Testis (tissue), 2 donors: ENCODE measurements at regions not wholly inside any gene's neighbourhood (a gene's known extent, or its start where the extent isn't known, plus 50 kb on each side); places are given as distances from the start of the nearest gene placed in this dataset.
"Not testable (repeated sequence)": the region's sequence is repeated elsewhere in the genome, so short reads cannot be mapped to it uniquely, and the experiment has no call there.

ENCODE experiments used
- DNase-seq: peaks from one replicate; pipeline ENCODE4 v3.0.0-alpha.2; 2019
- H3K27ac ChIP-seq, 2 donors: fragments of 200-600 bp; sonication (generic); one replicate each; pipeline ENCODE4 v1.5.1; 2019
- H3K27me3 ChIP-seq: fragments of 200-600 bp; sonication (generic); one replicate; pipeline ENCODE4 v1.5.1; 2019
- H3K36me3 ChIP-seq: fragments of 200-600 bp; sonication (generic); one replicate; pipeline ENCODE4 v1.5.1; 2017; ENCODE audit warnings: low read depth; ENCODE audit errors: missing control alignments
- H3K4me1 ChIP-seq: fragments of 200-600 bp; sonication (generic); one replicate; pipeline ENCODE4 v1.5.1; 2019
- H3K4me3 ChIP-seq, 2 donors: fragments of 200-600 bp; sonication (generic); one replicate each; pipeline ENCODE4 v1.5.1; 2017 to 2019
- H3K9me3 ChIP-seq: fragments of 200-600 bp; sonication (generic); one replicate; pipeline ENCODE4 v1.5.1; 2017
- POLR2A ChIP-seq: fragments of 450-650 bp; IDR thresholded peaks from one replicate; pipeline ENCODE4 v1.6.1; 2017; ENCODE audit warnings: antibody characterized with exemption, mild to moderate bottlenecking, moderate library complexity
- WGBS, 2 donors: methylation state at CpG; one replicate each; pipeline ENCODE4 v1.1.5; 2018; 5-methylcytosine and 5-hydroxymethylcytosine counted together
- intact Hi-C: fragments of 100-400 bp; cut with DNase I; formaldehyde crosslinking; loops from one replicate; pipeline ENCODE4 v1.15.1; 2023; ENCODE audit warnings: low total_unique reads
- TF ChIP-seq, protein P1 (sequence below), 3 experiments: fragments of 450-650 bp in 2 of 3; fragments of 200-600 bp in 1 of 3; sonication (generic) in 1 of 3; IDR thresholded peaks; one replicate each; pipeline ENCODE4 v1.5.1; 2016 to 2019; ENCODE audit warnings: antibody characterized with exemption in 3 of 3, mild to moderate bottlenecking in 2 of 3, moderate library complexity in 1 of 3

DNA sequence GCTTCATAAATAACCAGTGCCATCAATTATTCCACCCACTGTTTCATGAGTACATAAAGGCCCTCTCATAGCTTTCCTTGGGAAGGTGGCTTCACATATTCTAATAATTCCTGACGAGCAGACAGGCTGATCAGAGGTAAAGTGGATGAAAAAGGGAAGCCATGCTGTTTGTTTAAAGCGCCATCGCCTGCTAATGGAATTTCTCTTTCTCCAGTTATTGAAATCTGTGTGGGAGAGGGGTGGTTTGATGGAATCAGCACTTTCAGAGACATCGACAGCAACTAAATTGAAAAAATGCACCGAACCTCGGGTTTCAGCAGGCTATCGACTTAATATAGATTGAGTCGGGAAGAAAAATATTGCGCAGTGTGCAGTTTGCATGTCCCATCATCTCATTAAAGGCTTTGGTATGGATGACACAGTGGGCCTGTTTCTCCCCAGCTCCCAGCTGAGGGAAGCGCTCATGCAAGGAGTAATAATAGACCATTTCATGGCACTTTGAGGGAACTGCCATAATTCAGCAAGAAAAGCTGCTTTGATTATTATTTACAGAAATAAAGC is 472.1 kb downstream of the RBFOX1 start:
- no peaks in the 10 kb centered on the region for H3K27me3 ChIP-seq
- TF ChIP-seq POLR2A, result no peak
- TF ChIP-seq, protein P1, sequence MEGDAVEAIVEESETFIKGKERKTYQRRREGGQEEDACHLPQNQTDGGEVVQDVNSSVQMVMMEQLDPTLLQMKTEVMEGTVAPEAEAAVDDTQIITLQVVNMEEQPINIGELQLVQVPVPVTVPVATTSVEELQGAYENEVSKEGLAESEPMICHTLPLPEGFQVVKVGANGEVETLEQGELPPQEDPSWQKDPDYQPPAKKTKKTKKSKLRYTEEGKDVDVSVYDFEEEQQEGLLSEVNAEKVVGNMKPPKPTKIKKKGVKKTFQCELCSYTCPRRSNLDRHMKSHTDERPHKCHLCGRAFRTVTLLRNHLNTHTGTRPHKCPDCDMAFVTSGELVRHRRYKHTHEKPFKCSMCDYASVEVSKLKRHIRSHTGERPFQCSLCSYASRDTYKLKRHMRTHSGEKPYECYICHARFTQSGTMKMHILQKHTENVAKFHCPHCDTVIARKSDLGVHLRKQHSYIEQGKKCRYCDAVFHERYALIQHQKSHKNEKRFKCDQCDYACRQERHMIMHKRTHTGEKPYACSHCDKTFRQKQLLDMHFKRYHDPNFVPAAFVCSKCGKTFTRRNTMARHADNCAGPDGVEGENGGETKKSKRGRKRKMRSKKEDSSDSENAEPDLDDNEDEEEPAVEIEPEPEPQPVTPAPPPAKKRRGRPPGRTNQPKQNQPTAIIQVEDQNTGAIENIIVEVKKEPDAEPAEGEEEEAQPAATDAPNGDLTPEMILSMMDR (IDR thresholded peaks at IDR 0.05), result no peak
- H3K9me3 ChIP-seq, result no peaks in the 10 kb centered on the region
- no peak overlapping the region for H3K27ac ChIP-seq
- H3K36me3 ChIP-seq, result no peaks in the 10 kb centered on the region
- WGBS, 2 donors, result 42 to 60% methylated on average over 10 of the region's 10 CpGs
- intact Hi-C loops, result no loop called here
- DNase-seq, result no peak
- H3K4me3 ChIP-seq, result peak overlapping the region in 1 of 2 donors; percentile 5
- no peaks in the 10 kb centered on the region for H3K4me1 ChIP-seq

DNA sequence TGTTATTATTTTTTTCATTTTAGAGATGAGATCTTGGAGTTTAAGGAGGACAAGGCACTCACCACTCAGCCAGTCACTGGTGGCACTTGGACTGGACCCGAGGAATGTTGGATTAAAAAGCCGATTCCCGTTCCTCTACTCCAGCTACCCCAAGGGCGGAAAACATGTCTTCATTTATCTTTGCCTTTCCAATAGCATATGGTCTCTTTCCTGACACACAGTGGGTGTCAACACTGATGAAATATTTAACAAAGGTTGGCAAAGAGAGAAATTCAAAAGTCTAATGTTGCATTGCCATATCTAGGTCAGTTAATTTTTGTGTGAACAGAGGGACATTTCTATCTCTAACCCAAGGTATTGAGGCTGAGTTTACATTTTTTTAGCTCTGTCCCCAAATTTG is 459.7 kb downstream of the RBFOX1 start:
- intact Hi-C loops, result no loop called here
- Histone ChIP-seq H3K36me3 (no peaks in the 10 kb centered on the region), H3K27ac (no peak overlapping the region), H3K4me1 (no peaks in the 10 kb centered on the region), H3K27me3 (no peaks in the 10 kb centered on the region), H3K9me3 (no peaks in the 10 kb centered on the region), H3K4me3 (no peak overlapping the region)
- 77 to 95% methylated on average over 4 of the region's 4 CpGs for WGBS, 2 donors
- DNase-seq, result no peak
- TF ChIP-seq, protein P1 (IDR thresholded peaks at IDR 0.05), result no peak
- TF ChIP-seq POLR2A, result no peak

DNA sequence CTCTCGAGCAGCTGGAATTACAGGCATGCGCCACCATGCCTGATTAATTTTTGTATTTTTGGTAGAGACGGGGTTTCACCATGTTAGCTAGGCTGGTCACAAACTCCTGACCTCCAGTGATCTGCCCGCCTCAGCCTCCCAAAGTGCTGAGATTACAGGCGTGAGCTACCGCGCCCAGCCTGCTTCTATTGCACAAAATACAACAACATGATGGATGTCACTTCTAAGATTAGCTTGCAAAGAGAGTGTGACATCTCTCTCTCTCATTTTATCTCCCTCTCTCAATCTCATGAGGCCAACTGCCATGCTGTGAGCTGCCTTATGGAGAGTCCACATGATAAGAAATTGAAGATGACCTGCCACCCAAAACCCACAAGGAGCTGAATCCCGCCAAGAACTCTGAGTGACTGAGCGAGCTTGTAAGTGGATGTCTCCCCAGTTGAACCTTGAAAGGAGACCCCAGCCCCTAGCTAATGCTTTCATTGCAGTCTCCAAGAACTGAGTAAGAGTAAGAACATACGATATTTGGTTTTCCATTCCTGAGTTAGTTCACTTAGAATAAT is 458.5 kb downstream of the RBFOX1 start:
- TF ChIP-seq, protein P1 (IDR thresholded peaks at IDR 0.05), result no peak
- no peak for TF ChIP-seq POLR2A
- 72 to 78% methylated on average over 10 of the region's 10 CpGs for WGBS, 2 donors

DNA sequence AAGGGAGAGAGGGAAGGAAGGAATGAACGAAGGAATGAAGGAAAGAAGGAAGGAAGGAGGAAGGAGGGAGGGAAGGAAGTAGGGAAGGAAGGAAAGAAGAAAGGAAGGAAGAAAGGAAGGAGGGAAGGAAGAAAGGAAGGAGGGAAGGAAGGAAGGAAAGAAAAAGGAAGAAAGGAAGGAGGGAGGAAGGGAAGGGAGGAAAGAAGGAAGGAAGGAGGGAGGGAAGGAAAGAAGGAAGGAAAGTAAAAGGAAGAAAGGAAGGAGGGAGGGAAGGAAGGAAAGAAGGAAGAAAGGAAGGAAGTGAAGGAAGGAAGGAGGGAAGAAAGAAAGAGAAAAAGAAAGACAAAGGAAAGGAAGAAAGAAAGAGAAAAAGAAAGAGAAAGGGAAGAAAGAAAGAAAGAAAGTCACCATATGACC is 442.4 kb downstream of the RBFOX1 start:
- WGBS, 2 donors, result 66 to 88% methylated on average over 1 of the region's 1 CpG
- no peak overlapping the region for H3K27ac ChIP-seq
- H3K4me1 ChIP-seq, result no peaks in the 10 kb centered on the region
- TF ChIP-seq, protein P1 (IDR thresholded peaks at IDR 0.05), result no peak
- no peak for TF ChIP-seq POLR2A
- no peak overlapping the region for H3K4me3 ChIP-seq
- H3K9me3 ChIP-seq, result no peaks in the 10 kb centered on the region
- DNase-seq, result no peak
- H3K36me3 ChIP-seq, result no peaks in the 10 kb centered on the region
- intact Hi-C loops, result no loop called here
- no peaks in the 10 kb centered on the region for H3K27me3 ChIP-seq

More for the DNA sequence above, 458.5 kb downstream of the RBFOX1 start:
- no peaks in the 10 kb centered on the region for H3K27me3 ChIP-seq
- DNase-seq, result no peak
- no peak overlapping the region for H3K4me3 ChIP-seq
- H3K9me3 ChIP-seq, result no peaks in the 10 kb centered on the region
- H3K36me3 ChIP-seq, result no peaks in the 10 kb centered on the region
- intact Hi-C loops, result no loop called here
- H3K4me1 ChIP-seq, result no peaks in the 10 kb centered on the region
- H3K27ac ChIP-seq, result no peak overlapping the region

DNA sequence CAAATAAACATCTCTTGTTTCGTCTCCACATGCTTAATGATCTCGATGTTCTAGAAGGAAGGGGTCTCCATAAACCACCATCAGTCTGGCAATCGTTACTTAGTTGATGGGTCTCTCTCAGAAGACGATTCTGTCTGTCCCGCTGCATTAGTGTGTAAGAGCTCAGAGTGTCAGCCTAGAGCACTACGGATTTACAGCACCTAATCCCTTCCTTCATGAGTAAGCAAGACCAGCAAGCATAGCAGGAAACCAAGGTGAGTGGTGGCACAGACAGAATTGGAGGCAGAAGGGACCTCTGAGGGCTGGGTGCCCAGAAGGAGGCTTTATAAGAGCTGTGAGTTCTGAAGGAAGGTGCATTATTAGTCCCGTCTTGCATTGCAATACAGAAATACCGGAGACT is 440.1 kb downstream of the RBFOX1 start:
- Histone ChIP-seq H3K27ac (no peak overlapping the region), H3K36me3 (no peaks in the 10 kb centered on the region), H3K27me3 (no peaks in the 10 kb centered on the region), H3K4me1 (no peaks in the 10 kb centered on the region), H3K4me3 (no peak overlapping the region), H3K9me3 (no peaks in the 10 kb centered on the region)
- TF ChIP-seq, protein P1 (IDR thresholded peaks at IDR 0.05), result no peak
- TF ChIP-seq POLR2A, result no peak
- DNase-seq, result no peak
- intact Hi-C loops, result no loop called here
- 74 to 77% methylated on average over 8 of the region's 8 CpGs for WGBS, 2 donors

DNA sequence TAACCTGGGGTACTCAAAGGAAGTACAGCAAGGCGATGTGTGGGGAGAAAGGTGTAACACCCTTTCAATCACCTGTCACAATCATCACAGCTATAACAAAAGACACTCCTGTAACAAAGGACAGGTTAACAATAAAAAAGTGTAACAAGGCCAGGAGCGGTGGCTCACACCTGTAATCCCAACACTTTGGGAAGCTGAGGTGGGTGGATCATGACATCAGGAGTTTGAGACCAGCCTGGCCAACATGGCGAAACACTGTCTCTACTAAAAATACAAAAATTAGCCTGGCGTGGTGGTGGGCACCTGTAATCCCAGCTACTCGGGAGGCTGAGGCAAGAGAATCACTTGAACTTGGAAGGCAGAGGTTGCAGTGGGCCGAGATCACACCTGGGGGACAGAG is 436.4 kb downstream of the RBFOX1 start:
- DNase-seq, H3K4me1 ChIP-seq, H3K27me3 ChIP-seq, H3K4me3 ChIP-seq, H3K9me3 ChIP-seq, H3K27ac ChIP-seq, intact Hi-C loops, H3K36me3 ChIP-seq: not testable (repeated sequence)
- 82 to 85% methylated on average over 6 of the region's 6 CpGs for WGBS, 2 donors
